ENCODE measurements at regions not wholly inside any gene's neighbourhood (a gene's known extent, or its start where the extent isn't known, plus 50 kb on each side); places are given as distances from the start of the nearest gene placed in this dataset.

DNA sequence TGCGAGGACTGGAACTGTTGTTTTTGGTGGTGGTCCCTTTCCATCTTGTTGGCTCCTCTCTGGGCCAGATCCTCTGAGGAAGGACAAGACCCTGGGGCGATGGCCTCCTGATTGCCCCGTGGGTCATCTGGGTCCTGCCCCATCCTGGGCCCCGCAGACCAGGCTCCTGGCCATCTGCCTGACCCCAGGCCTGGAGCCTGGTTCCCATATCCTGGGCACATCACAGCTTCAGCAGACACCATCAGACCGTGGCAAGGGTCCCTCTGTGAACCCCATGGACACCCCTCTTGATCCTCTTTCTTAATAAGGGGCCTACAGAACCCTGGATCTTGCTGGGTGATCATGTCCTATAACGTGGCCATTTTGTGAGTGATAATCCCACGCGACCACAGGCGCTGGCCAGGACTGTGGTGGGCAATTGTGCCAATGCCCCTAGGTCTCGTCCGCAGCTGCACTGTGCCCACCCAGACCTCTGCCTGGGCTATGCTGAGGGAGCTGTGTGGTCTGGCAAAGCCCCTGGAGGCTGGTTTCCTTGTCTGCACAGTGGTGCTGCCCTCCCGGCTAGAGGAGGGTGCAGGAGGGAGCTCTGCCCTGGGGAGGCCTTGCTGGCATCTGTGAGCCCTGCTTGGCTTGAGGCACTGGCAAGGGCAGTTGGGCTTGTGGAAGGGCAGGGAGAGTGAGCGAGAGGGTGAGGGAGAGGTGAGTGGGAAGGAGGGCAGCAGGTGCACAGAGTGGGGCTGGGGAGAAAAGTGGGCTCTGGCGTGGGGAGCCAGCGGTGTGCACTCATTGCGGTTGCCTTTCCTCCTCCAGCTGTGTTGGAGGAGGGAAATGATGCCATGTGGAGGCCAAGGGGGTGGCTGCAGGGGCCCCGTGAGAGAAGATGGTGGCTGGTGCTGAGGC, 53.1 kb upstream of the PRR23E start:
- DNase-seq: no peak

DNA sequence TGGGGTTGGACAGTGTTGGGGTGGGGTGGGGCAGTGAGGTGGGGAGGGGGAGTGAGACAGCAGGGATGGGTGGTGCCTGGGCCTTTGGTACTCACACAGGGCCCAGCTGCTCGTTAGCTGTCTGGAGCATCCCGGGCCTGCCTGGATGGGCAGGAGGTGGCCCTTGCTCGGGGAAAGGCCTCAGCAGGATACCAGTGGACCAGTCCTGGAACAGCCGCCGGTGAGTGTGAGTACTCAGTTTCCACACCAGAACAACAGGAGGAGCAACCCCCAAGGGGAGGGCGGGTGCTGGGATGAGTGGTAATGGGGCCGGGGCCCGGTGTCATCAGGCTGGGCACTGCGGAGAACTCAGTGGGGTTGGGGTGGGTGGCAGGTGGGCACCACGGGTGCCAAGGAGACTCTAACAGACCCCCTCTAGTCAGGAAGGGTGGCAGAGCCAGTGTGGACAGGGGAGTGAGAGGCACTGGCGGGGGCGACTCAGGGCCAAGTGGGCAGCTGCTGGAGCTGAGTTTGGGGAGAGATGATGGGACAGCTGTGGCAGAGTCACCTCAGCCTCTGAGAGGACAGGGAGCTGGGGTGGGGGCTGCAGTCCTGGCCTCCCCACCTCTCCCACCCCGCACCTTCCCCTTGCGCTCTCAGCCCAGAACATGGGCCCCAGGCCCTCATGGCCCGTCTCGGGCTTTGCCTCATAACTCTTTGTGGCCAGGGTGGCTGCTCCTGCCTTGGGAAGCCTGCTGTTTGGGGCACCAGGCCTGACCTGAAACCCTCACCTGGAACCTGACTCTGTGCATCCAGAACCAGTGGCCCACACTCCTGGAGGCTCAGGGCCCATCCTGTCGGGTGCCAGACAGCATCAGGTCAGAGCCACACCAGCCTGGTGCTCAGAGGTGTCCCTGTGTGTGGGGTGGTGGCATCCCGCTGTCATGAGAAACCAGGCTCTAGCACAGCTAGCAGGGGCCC, 52.1 kb upstream of the PRR23E start:
- DNase-seq: no peak

DNA sequence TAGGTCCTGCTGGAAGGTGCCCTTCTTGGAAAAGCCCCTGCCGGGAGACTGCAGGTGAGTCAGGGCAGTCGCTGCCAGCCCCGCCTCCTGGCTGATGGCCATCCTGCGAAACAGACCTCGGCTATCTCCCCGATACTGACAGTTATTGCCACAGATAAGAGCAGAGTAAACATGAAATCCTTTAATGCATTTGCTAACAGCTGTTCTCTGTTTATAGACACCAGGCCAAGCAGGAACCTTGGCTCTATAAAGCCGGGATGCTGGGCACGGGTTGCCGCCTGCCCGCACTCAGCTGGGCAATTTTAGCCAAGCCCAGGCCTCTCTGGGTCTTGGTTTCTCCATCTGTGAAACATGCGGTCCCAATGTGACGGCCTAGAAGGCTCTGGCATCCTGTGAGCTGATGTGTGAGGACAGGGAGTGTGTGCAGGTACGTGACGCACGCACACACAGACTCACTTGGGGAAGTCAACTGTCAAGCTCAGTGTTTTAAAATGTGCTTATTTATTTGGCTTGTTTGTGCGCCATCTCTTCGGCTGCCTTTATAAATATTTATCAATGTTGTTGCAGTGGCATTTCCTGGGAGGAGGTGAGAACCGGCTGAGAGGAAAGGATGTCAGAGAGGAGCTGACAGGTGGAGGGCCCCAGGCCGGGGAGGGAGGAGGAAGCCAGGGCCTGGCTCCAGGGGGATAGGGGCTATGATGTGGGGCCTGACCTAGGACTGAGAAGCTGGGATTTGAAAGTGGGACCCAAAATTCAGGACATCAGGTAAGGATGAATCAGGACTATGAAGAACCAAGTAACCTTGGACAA, 50.8 kb upstream of the PRR23E start:
- DNase-seq: peak; percentile 97
